ENCODE measurements at regions not wholly inside any gene's neighbourhood (a gene's known extent, or its start where the extent isn't known, plus 50 kb on each side); places are given as distances from the start of the nearest gene placed in this dataset.

DNA sequence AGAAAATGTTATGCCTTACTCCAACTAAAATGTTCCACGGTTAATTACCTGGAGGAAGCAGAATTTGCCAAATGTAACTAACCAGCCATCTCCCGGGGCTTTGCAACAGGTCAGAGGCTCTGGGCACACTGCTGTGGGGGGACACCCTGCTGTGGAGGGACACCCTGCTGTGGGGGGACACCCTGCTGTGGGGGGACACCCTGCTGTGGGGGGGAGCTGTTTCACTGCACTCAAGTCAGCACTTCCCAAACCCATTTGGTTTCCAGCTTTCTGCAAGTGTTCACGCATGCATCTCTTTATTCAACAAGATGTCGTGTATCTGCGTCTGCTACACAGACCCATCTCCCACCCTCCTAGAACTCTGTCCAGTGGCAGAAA lies 239.5 kb downstream of the C16orf95 start:
- DNase-seq (ENCODE audit: low spot score) (no peak), FAIRE-seq (no peak)

DNA sequence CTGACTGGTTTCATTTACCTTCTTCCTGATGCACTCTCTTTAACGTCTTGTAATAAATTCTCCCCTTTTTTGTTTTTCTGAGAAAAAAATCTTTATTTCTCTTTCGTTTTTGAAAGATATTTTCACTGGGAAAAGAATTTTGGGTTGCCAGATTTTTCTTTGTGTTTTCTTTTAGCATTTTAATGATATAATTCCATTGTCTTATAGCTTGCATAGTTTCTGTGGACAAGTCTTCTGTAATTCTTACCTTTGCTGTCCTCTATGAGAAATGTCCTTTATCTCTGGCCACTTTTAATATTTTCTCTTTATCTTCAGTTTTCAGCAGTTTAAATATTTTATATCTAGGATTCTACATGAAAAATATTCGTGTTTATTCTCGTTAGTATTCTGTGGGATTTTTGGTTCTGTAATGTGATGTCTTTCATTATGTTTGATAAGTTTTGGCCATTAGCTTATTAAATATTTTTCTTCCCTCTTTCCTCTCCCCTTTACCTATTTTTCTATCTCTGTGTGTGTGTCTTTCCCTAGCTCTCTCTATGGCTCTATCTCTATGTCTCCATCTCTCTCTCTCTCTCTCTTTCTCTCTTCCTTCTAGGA lies 236.5 kb downstream of the C16orf95 start:
- no peak for FAIRE-seq
- no peak for DNase-seq (ENCODE audit: low spot score)

DNA sequence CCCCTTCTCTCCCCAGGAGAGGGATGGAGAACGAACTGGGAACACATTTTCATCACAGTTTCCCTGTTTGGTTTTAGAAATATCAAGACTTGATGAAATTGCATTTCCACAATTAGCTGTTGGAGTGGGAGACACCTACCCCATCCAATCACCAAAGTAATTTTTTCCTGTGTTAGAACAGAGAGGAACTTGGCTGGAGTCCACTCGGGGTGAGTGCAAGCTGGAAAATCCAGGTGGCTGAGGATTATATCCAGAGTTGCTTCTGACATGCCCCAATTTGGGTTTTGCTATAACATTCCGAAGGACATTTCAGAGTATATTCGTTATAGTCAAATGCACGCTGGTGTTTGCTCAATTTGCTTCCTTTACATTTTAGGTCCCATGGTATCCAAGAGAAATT lies 231.8 kb downstream of the C16orf95 start:
- FAIRE-seq: no peak
- DNase-seq (ENCODE audit: low spot score): no peak

DNA sequence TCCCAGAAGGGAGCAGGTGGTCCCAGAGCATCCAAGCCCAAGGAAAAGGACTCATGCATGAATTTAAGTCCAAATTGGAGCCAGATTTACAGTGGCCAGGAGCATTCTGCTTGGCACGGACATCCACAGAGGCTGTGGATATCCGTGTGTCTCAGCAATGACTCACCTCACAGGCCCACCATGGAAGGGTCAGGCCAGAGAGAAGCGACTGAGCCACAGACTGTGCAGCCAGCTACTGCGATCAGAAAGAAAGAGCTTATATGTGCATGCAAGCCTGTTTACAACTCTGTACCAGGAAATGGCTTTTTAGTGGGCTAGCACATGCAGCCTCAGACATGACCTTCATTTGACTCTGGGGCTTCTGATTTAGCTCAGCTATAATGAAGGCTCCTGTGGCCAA lies 231.0 kb downstream of the C16orf95 start:
- DNase-seq (ENCODE audit: low spot score): peak; percentile 6

DNA sequence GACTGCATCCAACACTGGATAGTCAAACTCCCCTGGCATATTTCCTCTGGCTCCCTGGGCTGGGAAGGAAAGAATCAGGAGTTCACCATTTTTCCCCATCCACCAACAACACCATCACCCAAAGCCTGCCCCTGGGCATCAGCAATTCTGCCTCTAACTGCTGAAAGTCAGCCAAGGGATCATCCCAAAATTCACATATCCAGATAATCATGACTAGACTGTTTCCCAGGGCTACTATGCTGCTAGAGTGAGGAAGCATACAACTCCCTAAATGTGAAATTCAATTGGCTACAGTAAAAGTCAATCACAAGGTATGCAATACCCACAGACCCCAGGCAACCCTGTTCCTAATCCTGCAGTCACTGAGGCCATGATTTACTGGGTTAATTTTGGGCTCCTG lies 230.6 kb downstream of the C16orf95 start:
- no peak for DNase-seq (ENCODE audit: low spot score)
- no peak for FAIRE-seq

More for the DNA sequence above, 231.0 kb downstream of the C16orf95 start:
- no peak for FAIRE-seq

DNA sequence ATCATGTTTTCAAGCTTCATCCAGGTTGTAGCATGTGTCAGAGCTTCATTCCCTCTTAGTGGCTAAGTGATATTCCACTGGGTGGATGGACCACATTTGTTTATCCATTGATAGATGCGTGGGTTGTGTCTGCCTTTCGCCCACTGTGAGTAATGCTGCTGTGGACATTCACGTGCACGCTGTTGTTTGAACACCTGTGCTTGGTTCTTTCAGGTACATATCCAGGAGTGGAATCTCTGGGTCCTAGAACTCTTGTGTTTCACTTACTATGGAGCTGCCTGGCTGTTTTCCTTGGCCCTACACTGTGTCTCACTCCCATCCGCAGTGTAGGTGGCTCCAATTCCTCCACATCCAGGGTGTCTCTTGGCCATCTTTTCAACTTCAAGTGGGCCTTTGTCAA lies 224.2 kb downstream of the C16orf95 start:
- DNase-seq (ENCODE audit: low spot score) (no peak), FAIRE-seq (no peak)

DNA sequence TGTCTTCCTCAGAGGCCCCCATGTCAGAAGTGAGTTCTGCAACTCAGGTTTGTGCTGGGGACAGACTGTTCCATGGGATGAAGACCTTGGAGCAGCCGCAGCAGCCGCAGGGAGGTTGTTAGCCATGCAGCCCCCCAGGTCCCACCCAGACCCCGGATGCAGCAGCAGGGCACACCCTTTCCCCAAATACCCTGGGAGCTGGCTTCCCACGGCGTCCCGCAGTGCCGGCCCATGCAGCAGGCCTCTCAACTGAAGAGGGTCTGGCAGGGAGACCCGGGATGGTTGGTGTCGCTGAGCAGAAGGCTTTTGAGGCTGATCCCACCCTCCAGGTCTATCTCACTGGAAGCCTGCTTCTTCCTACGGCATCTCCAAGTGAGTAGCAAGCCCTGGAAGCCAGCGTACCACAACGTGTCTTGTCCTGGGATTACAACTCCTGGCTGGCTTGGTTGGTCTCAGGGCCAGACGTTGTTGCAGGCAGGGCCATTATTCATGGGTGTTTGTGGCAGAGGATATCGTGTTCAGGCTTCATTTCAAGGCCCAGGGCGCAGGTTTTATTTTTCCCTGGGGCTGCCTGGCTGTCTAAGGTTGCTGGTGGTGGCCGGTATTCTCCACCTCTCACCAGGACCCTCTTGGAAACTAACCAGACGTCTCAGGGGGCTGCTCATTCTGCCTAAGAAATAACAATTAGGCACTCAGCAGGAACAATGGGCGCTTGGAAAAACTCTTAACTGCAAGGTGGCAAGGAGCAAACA lies 223.2 kb downstream of the C16orf95 start:
- no peak for DNase-seq (ENCODE audit: low spot score)
- FAIRE-seq: no peak

DNA sequence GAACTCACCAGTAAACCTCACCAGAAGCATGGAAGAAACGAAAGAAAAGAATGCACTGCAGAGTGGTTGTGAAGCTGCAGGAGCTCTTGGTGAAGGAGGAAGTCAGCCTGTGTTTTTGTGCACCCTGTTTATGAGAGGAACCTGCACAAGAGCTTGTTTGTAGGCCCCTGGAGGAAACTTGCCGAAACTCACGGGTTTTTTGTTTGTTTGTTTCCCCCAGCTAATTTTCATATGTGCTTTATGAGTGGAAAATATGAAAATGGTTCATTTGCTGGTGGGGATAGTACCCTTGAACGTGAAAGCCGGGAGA lies 222.7 kb downstream of the C16orf95 start:
- DNase-seq (ENCODE audit: low spot score) (no peak), FAIRE-seq (no peak)

DNA sequence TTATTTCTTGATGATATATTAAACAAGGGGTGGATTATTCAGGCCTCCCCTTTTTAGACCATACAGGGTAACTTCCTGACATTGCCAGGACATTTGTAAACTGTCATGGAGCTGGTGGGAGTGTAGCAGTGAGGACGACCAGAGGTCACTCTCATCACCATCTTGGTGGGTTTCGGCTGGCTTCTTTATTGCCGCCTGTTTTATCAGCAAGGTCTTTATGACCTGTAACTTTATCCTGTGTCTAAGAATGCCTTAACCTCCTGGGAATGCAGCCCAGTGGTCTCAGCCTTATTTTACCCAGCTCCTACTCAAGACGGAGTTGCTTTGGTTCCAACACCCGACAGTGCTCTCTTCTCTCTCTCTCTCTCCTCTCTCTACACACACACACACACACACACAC lies 221.9 kb downstream of the C16orf95 start:
- no peak for DNase-seq (ENCODE audit: low spot score)
- no peak for FAIRE-seq

DNA sequence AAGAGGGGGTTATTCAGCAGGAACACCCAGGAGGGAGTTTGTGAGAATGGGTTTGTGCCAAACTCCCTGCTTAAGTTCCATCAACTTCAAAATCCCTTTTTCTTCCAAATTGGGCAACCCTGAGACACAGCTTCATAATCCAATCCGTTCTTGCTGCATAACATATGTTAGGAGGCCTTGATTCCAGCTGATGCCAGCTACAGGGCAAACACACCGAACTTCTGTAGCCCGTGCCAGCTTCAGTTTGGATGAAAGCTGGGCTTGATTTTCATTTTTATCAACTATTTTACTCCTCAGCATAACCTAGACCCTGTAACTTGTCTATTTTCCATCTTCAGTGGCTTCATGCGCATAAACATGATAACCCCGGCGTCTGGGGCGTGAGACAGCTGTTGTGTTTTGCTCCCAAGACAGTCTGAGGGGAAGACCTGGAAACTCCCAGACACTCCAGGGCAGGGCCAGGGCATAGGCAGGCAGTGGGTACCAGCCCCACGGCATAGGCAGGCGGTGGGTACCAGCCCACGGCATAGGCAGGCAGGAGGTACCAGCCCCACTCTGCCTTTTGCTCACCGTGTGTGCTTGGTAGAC lies 220.4 kb downstream of the C16orf95 start:
- DNase-seq (ENCODE audit: low spot score) (no peak), FAIRE-seq (no peak)

DNA sequence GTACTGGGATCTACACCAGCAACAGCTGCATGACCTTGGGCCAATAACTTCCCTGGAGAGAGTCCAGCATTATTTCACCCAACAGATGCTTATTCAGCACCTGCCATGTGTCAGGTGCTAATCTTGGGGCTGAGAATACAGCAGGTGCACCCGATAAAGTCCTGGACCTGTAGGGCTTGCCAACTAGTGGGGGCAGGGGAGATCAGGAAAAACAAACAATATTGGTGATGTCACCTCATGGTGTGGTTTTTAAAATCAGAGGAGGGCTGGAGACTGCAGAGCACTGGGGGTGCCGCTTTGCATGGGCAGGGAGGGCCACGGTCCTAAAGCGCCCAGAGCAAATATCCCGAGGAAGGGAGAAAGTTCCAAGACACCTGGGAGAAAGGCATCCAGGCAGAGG lies 218.8 kb downstream of the C16orf95 start:
- DNase-seq (ENCODE audit: low spot score): no peak
- no peak for FAIRE-seq

DNA sequence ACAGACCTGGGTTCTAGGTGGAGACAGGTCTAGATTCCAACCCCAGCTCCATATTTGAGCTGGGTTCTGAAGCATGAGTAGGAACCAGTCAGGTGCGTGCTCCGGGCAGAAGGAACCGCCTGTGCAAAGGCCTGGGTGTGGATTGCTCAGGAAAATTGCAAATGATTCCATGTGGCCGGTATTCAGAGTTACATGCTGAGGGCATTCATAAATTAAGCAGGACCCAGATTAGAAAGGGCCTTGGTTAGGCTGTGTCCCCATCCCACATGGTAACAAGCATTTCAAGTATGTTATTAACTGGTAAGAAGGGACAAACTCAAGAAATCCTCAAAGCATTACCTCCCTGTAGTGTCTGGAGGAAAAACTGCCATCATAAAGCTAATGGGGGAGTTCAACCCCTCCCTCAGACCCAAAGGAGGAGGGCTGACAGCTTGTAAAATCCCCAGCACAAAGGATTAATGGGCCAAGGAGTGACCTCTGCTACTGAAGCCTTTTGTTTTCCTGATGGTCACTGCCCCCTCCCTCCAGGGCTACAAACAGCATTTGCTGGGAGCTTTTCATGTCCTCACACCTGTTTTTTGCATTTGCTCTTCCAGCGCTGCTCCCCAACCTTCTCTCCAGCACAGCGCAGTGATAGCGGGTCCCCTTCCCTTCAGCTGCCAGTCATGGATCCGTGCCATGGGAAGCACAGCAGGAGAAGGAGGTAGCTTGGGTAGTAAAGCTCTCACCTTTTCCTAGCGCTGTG lies 218.0 kb downstream of the C16orf95 start:
- FAIRE-seq (no peak), DNase-seq (ENCODE audit: low spot score) (no peak)

DNA sequence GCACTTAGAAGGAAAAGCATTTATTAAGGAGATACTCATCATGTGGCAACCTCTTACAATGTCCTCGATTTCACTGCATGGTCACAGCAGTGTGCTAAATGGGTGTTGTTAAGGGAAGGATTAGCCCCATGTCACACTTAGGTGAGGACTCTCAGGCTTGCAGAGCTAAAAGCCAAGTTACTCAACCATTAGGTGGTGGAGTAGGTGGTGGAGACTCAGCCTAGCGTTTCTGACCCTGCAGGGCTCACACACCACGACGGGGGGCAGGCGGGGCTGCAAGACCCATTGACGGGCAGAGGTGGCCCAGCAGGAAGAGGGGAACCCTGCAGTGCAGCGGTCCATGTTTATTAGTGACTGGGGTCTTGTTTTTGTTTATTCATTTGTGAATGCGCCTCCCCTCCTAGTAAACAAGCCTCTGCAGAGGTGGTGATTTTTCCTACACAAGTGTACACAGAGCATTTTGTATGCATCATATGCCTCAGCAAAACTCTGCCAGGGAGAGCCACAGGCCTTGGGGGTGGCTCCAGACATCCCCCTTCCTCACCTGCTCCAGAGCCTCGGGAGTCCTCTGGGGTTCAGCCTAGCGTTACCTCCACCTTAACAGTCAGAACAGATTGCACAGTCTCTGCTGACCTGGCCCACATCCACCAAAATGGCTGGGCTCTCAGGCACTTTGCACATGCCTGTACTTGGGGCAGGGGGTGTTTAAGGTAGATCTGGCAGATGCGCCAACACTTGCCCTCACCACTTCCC lies 216.7 kb downstream of the C16orf95 start:
- DNase-seq (ENCODE audit: low spot score) (no peak), FAIRE-seq (no peak)

DNA sequence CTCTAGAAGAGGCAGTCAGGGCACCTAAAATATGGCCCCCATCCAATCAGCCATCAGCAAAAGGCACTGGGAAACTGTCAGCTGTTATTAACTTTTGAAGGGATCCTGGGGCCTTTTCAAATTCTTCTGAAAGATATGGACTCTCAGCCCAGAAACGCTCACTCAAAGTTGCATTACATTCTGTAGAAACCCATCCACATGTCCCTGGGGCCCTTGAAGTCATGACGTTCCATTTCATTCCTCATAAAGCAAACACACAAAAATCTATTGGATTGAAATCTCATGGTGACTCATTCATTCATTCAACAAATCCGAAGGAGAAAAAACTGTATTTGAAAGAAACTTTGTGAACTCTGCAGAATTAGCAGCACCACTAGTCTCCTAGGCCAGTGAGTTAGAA lies 215.3 kb downstream of the C16orf95 start:
- no peak for FAIRE-seq
- no peak for DNase-seq (ENCODE audit: low spot score)

DNA sequence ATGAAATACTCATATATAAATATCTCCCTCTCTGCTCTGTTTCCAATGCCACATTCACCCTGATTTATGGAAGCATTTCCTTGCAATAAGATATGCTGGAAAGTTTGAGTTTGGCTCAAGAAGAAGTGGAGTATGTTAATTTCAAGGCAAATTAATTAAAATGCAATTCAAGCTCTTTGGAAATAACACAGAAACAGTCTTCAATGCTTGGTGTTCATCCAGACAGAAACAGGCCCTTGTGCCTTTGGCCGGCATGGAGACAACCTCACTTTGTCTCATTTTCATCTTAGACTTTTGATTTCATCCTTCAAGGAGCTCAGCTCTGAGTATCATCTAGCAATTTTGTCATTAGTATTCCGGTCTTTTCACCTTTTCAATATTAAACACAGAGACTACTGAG lies 210.0 kb downstream of the C16orf95 start:
- no peak for FAIRE-seq

DNA sequence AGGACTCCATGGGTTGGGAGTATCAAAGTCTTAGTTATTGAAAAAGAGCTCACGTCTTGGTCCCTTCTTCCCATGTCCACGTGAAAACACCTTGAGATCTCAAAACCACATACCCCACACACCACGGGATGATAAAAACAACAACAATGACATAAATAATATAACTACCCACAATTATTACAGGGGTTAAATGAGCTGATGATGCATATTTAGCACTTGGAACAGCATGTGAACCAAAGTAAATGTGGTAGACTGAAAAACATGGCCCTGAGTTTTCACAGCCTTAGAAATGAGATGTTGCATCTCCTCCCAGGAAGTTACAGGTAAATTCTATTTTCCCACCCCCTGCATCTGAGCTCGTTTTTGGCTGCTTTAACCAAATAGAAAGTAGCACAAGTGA lies 208.9 kb downstream of the C16orf95 start:
- no peak for DNase-seq (ENCODE audit: low spot score)
- FAIRE-seq: no peak

More for the DNA sequence above, 210.0 kb downstream of the C16orf95 start:
- DNase-seq (ENCODE audit: low spot score): no peak

DNA sequence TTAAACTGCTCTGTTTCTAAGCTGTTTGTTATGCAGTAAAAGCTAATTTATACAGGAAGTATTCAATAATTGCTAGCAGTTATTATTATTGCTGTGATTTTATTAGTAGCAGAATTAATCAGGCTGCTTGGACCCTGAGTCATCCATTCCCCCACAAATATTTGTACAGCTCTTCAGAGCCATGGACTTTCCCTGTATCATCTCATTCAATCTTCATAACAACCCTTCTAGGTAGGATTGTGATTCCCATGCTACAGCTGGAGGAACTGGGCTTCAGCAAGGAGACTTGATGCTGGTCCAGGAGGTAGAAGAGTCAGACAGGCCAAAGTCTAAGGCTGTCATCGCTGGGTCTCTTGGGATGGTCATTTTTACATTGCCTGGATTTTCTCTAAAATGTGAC lies 208.3 kb downstream of the C16orf95 start:
- DNase-seq (ENCODE audit: low spot score): no peak
- no peak for FAIRE-seq

DNA sequence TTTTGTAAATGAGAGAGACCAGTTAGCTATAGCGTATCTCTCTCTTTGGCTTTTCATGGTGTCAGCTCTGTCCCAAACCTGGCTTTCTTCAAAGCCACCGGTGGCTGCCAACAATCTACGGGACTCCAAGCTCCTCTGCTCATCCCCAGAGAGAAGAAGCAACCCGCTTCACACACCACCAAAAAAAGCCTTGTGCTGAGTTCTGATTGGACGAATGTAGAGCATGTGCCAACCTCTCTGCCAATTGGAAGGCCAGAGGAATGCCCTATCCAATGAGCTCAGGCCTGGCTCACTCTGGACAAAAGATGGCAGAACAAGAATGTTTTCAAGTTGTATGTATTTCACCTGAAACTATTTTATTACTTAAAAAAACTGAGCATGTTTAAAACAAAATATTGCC lies 202.4 kb downstream of the C16orf95 start:
- DNase-seq (ENCODE audit: low spot score): no peak
- no peak for FAIRE-seq

DNA sequence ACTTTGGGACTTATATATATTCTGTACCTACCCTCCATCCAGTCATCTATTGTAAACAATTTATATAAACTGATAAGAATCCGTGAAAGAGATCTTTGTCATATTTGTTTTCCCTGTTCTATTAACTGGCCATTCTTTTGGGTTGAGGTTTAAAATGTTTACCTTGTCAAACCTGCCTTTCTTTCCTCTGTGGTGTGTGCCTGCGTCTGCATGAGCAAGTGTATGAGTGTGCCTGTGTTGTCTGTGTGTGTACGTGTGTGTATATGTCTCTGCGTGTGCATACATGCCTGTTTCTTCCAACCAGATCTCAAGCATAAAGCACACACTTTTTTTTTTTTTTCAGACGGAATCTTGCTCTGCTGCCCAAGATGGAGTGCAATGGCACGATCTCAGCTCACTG lies 201.5 kb downstream of the C16orf95 start:
- FAIRE-seq: no peak
- DNase-seq (ENCODE audit: low spot score): no peak

DNA sequence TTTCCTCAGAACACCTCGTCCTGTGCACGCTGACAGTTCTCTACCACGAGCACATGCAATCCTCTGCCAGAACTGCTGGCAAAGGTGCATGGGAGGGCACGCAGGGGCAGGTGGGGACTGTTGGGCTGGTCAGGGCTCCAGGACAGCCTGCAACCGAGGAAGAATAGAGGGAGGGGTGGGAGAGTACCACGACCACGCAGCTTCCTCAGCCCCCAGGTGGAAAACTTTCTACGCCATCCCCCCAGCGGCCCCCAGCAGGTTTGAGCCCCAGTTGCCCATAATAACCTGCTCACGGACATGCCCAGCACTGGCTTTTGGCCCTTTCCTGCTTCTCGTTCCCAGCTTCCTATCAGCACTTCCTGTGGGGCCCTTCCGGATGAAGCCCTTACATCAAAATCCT lies 199.3 kb downstream of the C16orf95 start:
- FAIRE-seq (no peak), DNase-seq (ENCODE audit: low spot score) (no peak)

DNA sequence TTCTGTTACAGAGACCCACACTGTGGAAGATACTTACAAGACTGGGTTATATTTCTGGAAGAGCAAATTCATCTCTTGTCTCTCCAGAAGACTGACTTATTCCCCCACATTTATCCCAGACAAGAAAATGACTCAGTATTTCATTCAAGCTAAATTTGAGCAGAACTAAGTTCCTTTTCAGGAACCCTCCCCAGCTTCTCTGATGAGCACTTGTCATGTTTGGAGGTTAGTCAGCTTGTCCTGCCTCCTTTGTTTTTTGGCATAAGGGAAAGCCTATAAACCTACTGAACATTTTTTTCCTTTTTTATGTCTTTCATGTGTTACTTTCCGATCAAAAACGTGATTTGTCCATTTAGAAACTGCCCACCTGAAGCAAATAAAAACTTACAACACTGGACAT lies 198.0 kb downstream of the C16orf95 start:
- FAIRE-seq: no peak
- no peak for DNase-seq (ENCODE audit: low spot score)

DNA sequence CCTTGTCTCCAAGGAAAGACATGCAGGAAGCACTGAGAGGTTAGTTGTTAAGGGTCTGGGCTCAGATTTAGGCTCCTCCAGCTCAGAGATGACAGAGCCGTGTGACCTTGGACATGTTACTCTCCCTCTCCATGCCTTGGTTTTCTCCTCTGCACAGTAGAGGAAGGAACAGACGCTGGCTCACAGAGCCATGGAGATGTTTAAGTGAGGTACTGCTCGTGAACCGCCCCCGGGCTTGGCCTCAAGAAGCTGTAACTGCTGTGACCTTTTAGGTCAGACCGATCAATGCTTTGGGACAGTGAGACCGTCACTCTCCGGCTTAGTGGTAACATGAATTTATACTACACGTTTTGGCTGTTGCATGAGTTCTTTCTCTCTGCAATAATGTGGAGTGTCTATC lies 197.4 kb downstream of the C16orf95 start:
- no peak for FAIRE-seq
- DNase-seq (ENCODE audit: low spot score): no peak
